Breast epithelium (tissue), 3 donors: ENCODE measurements at regions not wholly inside any gene's neighbourhood (a gene's known extent, or its start where the extent isn't known, plus 50 kb on each side); places are given as distances from the start of the nearest gene placed in this dataset.

ENCODE experiments used
- POLR2A ChIP-seq: fragments of 450-650 bp; IDR thresholded peaks from one replicate; pipeline ENCODE4 v1.6.1; 2016; ENCODE audit warnings: antibody characterized with exemption, mild to moderate bottlenecking, moderate library complexity
- POLR2AphosphoS5 ChIP-seq, 3 donors: sonication (generic); formaldehyde crosslinking; IDR thresholded peaks; one replicate each; pipeline ENCODE4 v1.6.1; 2017; ENCODE audit warnings: antibody characterized with exemption in 3 of 3
- TF ChIP-seq, protein P1 (sequence below), 3 donors: fragments of 450-650 bp; IDR thresholded peaks; one replicate each; pipeline ENCODE4 v1.5.1; 2016 to 2017; ENCODE audit warnings: antibody characterized with exemption in 3 of 3, mild to moderate bottlenecking in 3 of 3, moderate library complexity in 3 of 3

GRCh38 chr22:48568736-48569330 lies 1258.8 kb downstream of the BRD1 start:
- TF ChIP-seq, protein P1, sequence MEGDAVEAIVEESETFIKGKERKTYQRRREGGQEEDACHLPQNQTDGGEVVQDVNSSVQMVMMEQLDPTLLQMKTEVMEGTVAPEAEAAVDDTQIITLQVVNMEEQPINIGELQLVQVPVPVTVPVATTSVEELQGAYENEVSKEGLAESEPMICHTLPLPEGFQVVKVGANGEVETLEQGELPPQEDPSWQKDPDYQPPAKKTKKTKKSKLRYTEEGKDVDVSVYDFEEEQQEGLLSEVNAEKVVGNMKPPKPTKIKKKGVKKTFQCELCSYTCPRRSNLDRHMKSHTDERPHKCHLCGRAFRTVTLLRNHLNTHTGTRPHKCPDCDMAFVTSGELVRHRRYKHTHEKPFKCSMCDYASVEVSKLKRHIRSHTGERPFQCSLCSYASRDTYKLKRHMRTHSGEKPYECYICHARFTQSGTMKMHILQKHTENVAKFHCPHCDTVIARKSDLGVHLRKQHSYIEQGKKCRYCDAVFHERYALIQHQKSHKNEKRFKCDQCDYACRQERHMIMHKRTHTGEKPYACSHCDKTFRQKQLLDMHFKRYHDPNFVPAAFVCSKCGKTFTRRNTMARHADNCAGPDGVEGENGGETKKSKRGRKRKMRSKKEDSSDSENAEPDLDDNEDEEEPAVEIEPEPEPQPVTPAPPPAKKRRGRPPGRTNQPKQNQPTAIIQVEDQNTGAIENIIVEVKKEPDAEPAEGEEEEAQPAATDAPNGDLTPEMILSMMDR (IDR thresholded peaks at IDR 0.05) = no peak
- no peak for TF ChIP-seq POLR2A
- TF ChIP-seq POLR2AphosphoS5 (IDR thresholded peaks at IDR 0.05) = no peak
